ENCODE measurements at regions not wholly inside any gene's neighbourhood (a gene's known extent, or its start where the extent isn't known, plus 50 kb on each side); places are given as distances from the start of the nearest gene placed in this dataset.
"Not testable (repeated sequence)": the region's sequence is repeated elsewhere in the genome, so short reads cannot be mapped to it uniquely, and the experiment has no call there.

GRCh38 chr10:106267591-106267990 is 896.9 kb downstream of the SORCS1 start:
- Histone ChIP-seq H3K4me3 (ENCODE audit: low read depth, low read length) (no peak overlapping the region), H3K9me3 (no peaks in the 10 kb centered on the region), H3K36me3 (ENCODE audit: control insufficient read depth, insufficient read depth, low read length) (no peaks in the 10 kb centered on the region), H3K4me1 (no peaks in the 10 kb centered on the region), H3K27me3 (replicated peaks; ENCODE audit: control insufficient read depth, insufficient read depth, low read length) (no peaks in the 10 kb centered on the region)
- BruUV-seq (replicated peaks): no TSS peak
- intact Hi-C loops (cut with micrococcal nuclease; ENCODE audit: unreplicated experiment): no loop called here
- H3K4me3 Mint-ChIP-seq (ENCODE audit: unreplicated experiment): no peak overlapping the region
- ChIA-PET CTCF (no interaction called here), POLR2A (no interaction called here)
- H3K9me3 Mint-ChIP-seq (ENCODE audit: unreplicated experiment): no peaks in the 10 kb centered on the region
- peaks cover 2% of the 10 kb centered on the region for H3K27me3 Mint-ChIP-seq (ENCODE audit: insufficient read depth, unreplicated experiment)
- no peaks in the 10 kb centered on the region for H3K36me3 Mint-ChIP-seq (ENCODE audit: insufficient read depth, unreplicated experiment)
- TF ChIP-seq CTCF (IDR thresholded peaks at IDR 0.05; ENCODE audit: insufficient read depth in 1 of 2, low read depth in 1 of 2, low read length in 1 of 2, severe bottlenecking in 1 of 2, unreplicated experiment in 1 of 2): no peak
- no peaks in the 10 kb centered on the region for H3K4me1 Mint-ChIP-seq (ENCODE audit: low read depth, unreplicated experiment)
- DNase-seq: no peak
- H3K27ac Mint-ChIP-seq (ENCODE audit: unreplicated experiment): no peak overlapping the region

- CTCF ChIA-PET; H3K4me1 ChIP-seq; H3K27ac Mint-ChIP-seq (ENCODE audit: unreplicated experiment); H3K36me3 Mint-ChIP-seq (ENCODE audit: insufficient read depth, unreplicated experiment); H3K9me3 Mint-ChIP-seq (ENCODE audit: unreplicated experiment); H3K9me3 ChIP-seq; H3K4me3 ChIP-seq (ENCODE audit: low read depth, low read length); H3K36me3 ChIP-seq (ENCODE audit: control insufficient read depth, insufficient read depth, low read length); H3K4me1 Mint-ChIP-seq (ENCODE audit: low read depth, unreplicated experiment); POLR2A ChIA-PET; H3K27me3 ChIP-seq (replicated peaks; ENCODE audit: control insufficient read depth, insufficient read depth, low read length); DNase-seq; BruUV-seq (replicated peaks); intact Hi-C loops (cut with micrococcal nuclease; ENCODE audit: unreplicated experiment); H3K4me3 Mint-ChIP-seq (ENCODE audit: unreplicated experiment); H3K27me3 Mint-ChIP-seq (ENCODE audit: insufficient read depth, unreplicated experiment): not testable (repeated sequence)
Observed at GRCh38 chr10:106257432-106257831, 907.1 kb downstream of the SORCS1 start.

- H3K27me3 ChIP-seq (replicated peaks; ENCODE audit: control insufficient read depth, insufficient read depth, low read length): no peaks in the 10 kb centered on the region
- no peak overlapping the region for H3K4me3 Mint-ChIP-seq (ENCODE audit: unreplicated experiment)
- H3K9me3 Mint-ChIP-seq (ENCODE audit: unreplicated experiment): no peaks in the 10 kb centered on the region
- H3K4me1 Mint-ChIP-seq (ENCODE audit: low read depth, unreplicated experiment): no peaks in the 10 kb centered on the region
- ChIA-PET POLR2A (no interaction called here), CTCF (no interaction called here)
- H3K27me3 Mint-ChIP-seq (ENCODE audit: insufficient read depth, unreplicated experiment): no peaks in the 10 kb centered on the region
- H3K36me3 ChIP-seq (ENCODE audit: control insufficient read depth, insufficient read depth, low read length): no peaks in the 10 kb centered on the region
- no peak for TF ChIP-seq CTCF (IDR thresholded peaks at IDR 0.05; ENCODE audit: insufficient read depth in 1 of 2, low read depth in 1 of 2, low read length in 1 of 2, severe bottlenecking in 1 of 2, unreplicated experiment in 1 of 2)
- no peak overlapping the region for H3K4me3 ChIP-seq (ENCODE audit: low read depth, low read length)
- no peak for DNase-seq
- intact Hi-C loops (cut with micrococcal nuclease; ENCODE audit: unreplicated experiment): no loop called here
- H3K9me3 ChIP-seq: no peaks in the 10 kb centered on the region
- no peak overlapping the region for H3K27ac Mint-ChIP-seq (ENCODE audit: unreplicated experiment)
- no peaks in the 10 kb centered on the region for H3K4me1 ChIP-seq
- BruUV-seq (replicated peaks): no TSS peak
- H3K36me3 Mint-ChIP-seq (ENCODE audit: insufficient read depth, unreplicated experiment): no peaks in the 10 kb centered on the region
Observed at GRCh38 chr10:106255111-106255678, 909.3 kb downstream of the SORCS1 start.

GRCh38 chr10:106254071-106254470 is 910.4 kb downstream of the SORCS1 start:
- intact Hi-C loops (cut with micrococcal nuclease; ENCODE audit: unreplicated experiment): no loop called here
- no peaks in the 10 kb centered on the region for H3K36me3 ChIP-seq (ENCODE audit: control insufficient read depth, insufficient read depth, low read length)
- no peaks in the 10 kb centered on the region for H3K27me3 ChIP-seq (replicated peaks; ENCODE audit: control insufficient read depth, insufficient read depth, low read length)
- ChIA-PET POLR2A (interaction anchor here (0.6 kb wide), 1 partner anchor 137 kb away, joined by 3 read pairs; no protein-coding TSS in a partner anchor), CTCF (no interaction called here)
- Mint-ChIP-seq H3K9me3 (ENCODE audit: unreplicated experiment) (no peaks in the 10 kb centered on the region), H3K27me3 (ENCODE audit: insufficient read depth, unreplicated experiment) (no peaks in the 10 kb centered on the region), H3K4me1 (ENCODE audit: low read depth, unreplicated experiment) (no peaks in the 10 kb centered on the region), H3K27ac (ENCODE audit: unreplicated experiment) (no peak overlapping the region), H3K36me3 (ENCODE audit: insufficient read depth, unreplicated experiment) (no peaks in the 10 kb centered on the region), H3K4me3 (ENCODE audit: unreplicated experiment) (no peak overlapping the region)
- no TSS peak for BruUV-seq (replicated peaks)
- no peaks in the 10 kb centered on the region for H3K4me1 ChIP-seq
- H3K4me3 ChIP-seq (ENCODE audit: low read depth, low read length): no peak overlapping the region
- no peak for TF ChIP-seq CTCF (IDR thresholded peaks at IDR 0.05; ENCODE audit: insufficient read depth in 1 of 2, low read depth in 1 of 2, low read length in 1 of 2, severe bottlenecking in 1 of 2, unreplicated experiment in 1 of 2)
- no peaks in the 10 kb centered on the region for H3K9me3 ChIP-seq
- DNase-seq: no peak

All from Caco-2 (cell line).